ENCODE measurements at regions not wholly inside any gene's neighbourhood (a gene's known extent, or its start where the extent isn't known, plus 50 kb on each side); places are given as distances from the start of the nearest gene placed in this dataset.

DNA sequence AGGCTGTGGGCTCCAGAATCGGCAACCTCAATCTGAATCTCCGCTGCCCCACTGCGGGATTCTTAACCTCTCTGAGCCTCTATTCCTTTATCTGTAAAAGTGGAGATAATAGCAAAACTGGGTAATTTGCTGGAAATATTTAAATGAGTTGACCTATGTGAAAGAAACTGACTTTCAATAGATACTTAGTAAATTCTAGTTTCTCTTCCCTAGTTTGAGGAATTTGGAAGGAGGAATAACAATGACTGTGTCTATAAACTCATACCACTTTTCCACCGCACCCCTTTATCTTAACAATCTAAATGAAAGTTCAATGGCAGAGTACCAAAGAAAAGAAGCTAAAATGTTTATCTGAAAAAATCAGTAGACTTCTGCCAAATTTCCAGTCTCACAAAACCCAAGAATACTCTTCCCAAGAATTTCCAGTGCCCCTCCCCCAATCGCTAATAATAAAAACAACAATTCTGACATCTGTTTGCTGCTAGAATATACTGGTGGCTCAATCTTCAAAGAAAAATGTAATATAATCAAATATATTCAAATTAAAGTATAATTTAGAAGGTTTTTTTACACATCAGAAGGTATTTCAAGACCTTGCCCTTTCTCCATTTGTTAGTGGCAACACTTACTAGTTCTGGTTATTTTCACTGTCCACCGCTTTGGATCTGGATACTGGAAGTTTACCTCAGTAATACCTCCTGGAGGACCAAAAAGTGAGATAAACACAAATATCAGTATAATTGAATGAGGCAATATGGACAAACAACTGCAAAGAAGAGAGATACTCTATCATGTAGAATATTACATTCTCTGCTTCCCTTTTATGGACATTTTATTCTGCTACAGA lies 171.2 kb downstream of the LTN1 start:
- Histone ChIP-seq H3K27ac (no peak overlapping the region), H3K36me3 (no peaks in the 10 kb centered on the region), H3K79me2 (ENCODE audit: low read depth) (no peaks in the 10 kb centered on the region), H3K9ac (no peak overlapping the region), H3K27me3 (no peaks in the 10 kb centered on the region), H3K4me3 (no peak overlapping the region), H3K4me1 (peaks cover 2% of the 10 kb centered on the region), H3F3A (ENCODE audit: low read depth) (no peaks in the 10 kb centered on the region), H3K9me3 (ENCODE audit: low read depth) (no peaks in the 10 kb centered on the region), H3K4me2 (no peak overlapping the region), H4K20me1 (ENCODE audit: low read depth) (no peaks in the 10 kb centered on the region), H2AFZ (replicated peaks) (no peak overlapping the region)
- Mint-ChIP-seq H3K9me3 (no peaks in the 10 kb centered on the region), H3K36me3 (no peaks in the 10 kb centered on the region), H3K4me1 (no peaks in the 10 kb centered on the region), H3K27me3 (ENCODE audit: insufficient read depth, low read depth) (no peaks in the 10 kb centered on the region), H3K4me3 (no peak overlapping the region), H3K27ac (no peak overlapping the region)
- no peak for DNase-seq (ENCODE audit: low spot score)
- TF ChIP-seq EZH2 (IDR thresholded peaks at IDR 0.05) (no peak), EZH2phosphoT487 (IDR thresholded peaks at IDR 0.05) (no peak), CTCF (IDR thresholded peaks at IDR 0.05) (no peak)

DNA sequence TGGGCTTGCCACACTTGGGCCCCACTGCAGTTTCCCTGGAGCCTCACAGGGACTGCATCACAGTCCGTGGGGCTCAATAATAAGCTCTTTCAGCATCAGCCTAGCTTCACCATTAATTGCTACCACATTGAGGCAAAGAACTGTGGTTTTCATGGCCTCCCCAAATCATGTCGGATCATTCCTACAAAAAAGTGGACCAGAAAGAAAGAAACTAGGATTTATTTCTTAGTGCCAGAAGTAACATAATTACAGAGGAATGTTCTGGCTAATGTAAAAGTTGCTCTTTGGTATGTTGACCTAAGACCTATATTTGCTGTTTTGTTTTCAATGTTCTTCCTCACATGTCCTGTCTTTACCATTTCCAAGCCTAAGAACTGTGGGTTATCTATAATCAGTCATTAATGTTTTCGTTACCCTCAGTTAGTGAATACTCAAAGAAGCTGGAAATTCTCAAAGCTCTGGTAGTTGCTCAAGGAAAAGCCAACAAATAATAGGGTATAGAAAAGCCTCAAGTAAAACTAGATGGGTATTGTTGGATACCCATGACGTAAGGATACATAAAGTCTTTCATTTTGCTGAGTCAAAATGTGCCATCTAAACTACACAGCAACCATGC lies 173.9 kb downstream of the LTN1 start:
- no peak overlapping the region for H3K4me2 ChIP-seq
- H3K27me3 Mint-ChIP-seq (ENCODE audit: insufficient read depth, low read depth) = no peaks in the 10 kb centered on the region
- no peak overlapping the region for H3K27ac ChIP-seq
- H3K4me3 ChIP-seq = no peak overlapping the region
- H3K9ac ChIP-seq = no peak overlapping the region
- H3K4me3 Mint-ChIP-seq = no peak overlapping the region
- H3K36me3 Mint-ChIP-seq = no peaks in the 10 kb centered on the region
- peaks cover 2% of the 10 kb centered on the region for H3K9me3 Mint-ChIP-seq
- H4K20me1 ChIP-seq (ENCODE audit: low read depth) = no peaks in the 10 kb centered on the region
- no peak for DNase-seq (ENCODE audit: low spot score)
- H3K27ac Mint-ChIP-seq = no peak overlapping the region
- no peak overlapping the region for H2AFZ ChIP-seq (replicated peaks)
- H3K79me2 ChIP-seq (ENCODE audit: low read depth) = no peaks in the 10 kb centered on the region
- H3K36me3 ChIP-seq = no peaks in the 10 kb centered on the region
- peaks cover 2% of the 10 kb centered on the region for H3K4me1 ChIP-seq
- H3K4me1 Mint-ChIP-seq = no peaks in the 10 kb centered on the region
- no peaks in the 10 kb centered on the region for H3K9me3 ChIP-seq (ENCODE audit: low read depth)
- no peaks in the 10 kb centered on the region for H3K27me3 ChIP-seq
- TF ChIP-seq CTCF (IDR thresholded peaks at IDR 0.05) = no peak
- TF ChIP-seq EZH2phosphoT487 (IDR thresholded peaks at IDR 0.05) = no peak
- TF ChIP-seq EZH2 (IDR thresholded peaks at IDR 0.05) = no peak
- H3F3A ChIP-seq (ENCODE audit: low read depth) = no peaks in the 10 kb centered on the region

- no peaks in the 10 kb centered on the region for H3F3A ChIP-seq (ENCODE audit: low read depth)
- Mint-ChIP-seq H3K36me3 (no peaks in the 10 kb centered on the region), H3K9me3 (peaks cover 2% of the 10 kb centered on the region), H3K27ac (no peak overlapping the region), H3K4me1 (no peaks in the 10 kb centered on the region), H3K27me3 (ENCODE audit: insufficient read depth, low read depth) (no peaks in the 10 kb centered on the region), H3K4me3 (no peak overlapping the region)
- H3K27ac ChIP-seq = no peak overlapping the region
- H3K4me1 ChIP-seq = peaks cover 2% of the 10 kb centered on the region
- H3K9me3 ChIP-seq (ENCODE audit: low read depth) = no peaks in the 10 kb centered on the region
- no peak overlapping the region for H3K4me3 ChIP-seq
- DNase-seq (ENCODE audit: low spot score) = no peak
- H3K27me3 ChIP-seq = no peaks in the 10 kb centered on the region
- H2AFZ ChIP-seq (replicated peaks) = no peak overlapping the region
- H3K79me2 ChIP-seq (ENCODE audit: low read depth) = no peaks in the 10 kb centered on the region
- no peak overlapping the region for H3K9ac ChIP-seq
- no peak overlapping the region for H3K4me2 ChIP-seq
- H4K20me1 ChIP-seq (ENCODE audit: low read depth) = no peaks in the 10 kb centered on the region
- no peak for TF ChIP-seq CTCF (IDR thresholded peaks at IDR 0.05)
- TF ChIP-seq EZH2phosphoT487 (IDR thresholded peaks at IDR 0.05) = no peak
- no peak for TF ChIP-seq EZH2 (IDR thresholded peaks at IDR 0.05)
- no peaks in the 10 kb centered on the region for H3K36me3 ChIP-seq
These were observed 174.8 kb downstream of the LTN1 start for GRCh38 chr21:28817871-28818270.
